ENCODE measurements at regions not wholly inside any gene's neighbourhood (a gene's known extent, or its start where the extent isn't known, plus 50 kb on each side); places are given as distances from the start of the nearest gene placed in this dataset.

DNA sequence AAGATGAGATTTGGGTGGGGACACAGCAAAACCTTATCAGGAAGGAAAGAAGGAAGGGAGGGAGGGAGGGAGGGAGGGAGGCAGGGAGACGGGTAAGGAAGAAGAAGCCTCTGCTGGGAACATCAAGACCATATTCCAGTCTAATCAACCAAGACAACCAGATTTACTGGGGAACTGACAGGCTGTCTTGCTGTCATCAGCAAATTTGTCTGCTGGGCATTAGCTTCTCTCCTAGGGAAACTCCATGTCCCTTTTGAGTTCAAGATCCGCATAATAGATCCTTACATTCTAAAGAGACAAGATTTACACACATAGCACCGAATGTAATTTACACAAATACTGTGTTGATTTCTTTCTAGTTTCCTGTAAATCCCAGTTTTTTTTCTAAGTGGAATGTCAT lies 1618.9 kb upstream of the ZEB2 start:
- Histone ChIP-seq H3K9me3 (ENCODE audit: control insufficient read depth, insufficient read depth, low read depth, low read length) (no peaks in the 10 kb centered on the region), H2AFZ (ENCODE audit: low read length) (no peak overlapping the region), H3K27me3 (ENCODE audit: control insufficient read depth, insufficient read depth, low read length) (no peaks in the 10 kb centered on the region), H3K4me1 (ENCODE audit: control insufficient read depth, extremely low read depth, insufficient read depth, low read length) (no peaks in the 10 kb centered on the region), H3K9ac (ENCODE audit: insufficient read depth, low read length) (no peak overlapping the region), H3K4me3 (replicated peaks in 1 of 4; ENCODE audit: control extremely low read depth in 1 of 4, insufficient read depth in 1 of 4, low read depth in 3 of 4, low read length in 4 of 4) (no peak overlapping the region), H3K36me3 (ENCODE audit: control insufficient read depth, insufficient read depth, low read length) (no peaks in the 10 kb centered on the region), H3K79me2 (ENCODE audit: control insufficient read depth, insufficient read depth, low read length) (no peaks in the 10 kb centered on the region), H3K27ac (ENCODE audit: insufficient read depth, low read length) (no peak overlapping the region), H3K4me2 (ENCODE audit: extremely low read depth, insufficient read depth, low read length) (no peak overlapping the region), H4K20me1 (ENCODE audit: control insufficient read depth, extremely low read depth, insufficient read depth, low read length) (no peaks in the 10 kb centered on the region)
- TF ChIP-seq, protein P1, sequence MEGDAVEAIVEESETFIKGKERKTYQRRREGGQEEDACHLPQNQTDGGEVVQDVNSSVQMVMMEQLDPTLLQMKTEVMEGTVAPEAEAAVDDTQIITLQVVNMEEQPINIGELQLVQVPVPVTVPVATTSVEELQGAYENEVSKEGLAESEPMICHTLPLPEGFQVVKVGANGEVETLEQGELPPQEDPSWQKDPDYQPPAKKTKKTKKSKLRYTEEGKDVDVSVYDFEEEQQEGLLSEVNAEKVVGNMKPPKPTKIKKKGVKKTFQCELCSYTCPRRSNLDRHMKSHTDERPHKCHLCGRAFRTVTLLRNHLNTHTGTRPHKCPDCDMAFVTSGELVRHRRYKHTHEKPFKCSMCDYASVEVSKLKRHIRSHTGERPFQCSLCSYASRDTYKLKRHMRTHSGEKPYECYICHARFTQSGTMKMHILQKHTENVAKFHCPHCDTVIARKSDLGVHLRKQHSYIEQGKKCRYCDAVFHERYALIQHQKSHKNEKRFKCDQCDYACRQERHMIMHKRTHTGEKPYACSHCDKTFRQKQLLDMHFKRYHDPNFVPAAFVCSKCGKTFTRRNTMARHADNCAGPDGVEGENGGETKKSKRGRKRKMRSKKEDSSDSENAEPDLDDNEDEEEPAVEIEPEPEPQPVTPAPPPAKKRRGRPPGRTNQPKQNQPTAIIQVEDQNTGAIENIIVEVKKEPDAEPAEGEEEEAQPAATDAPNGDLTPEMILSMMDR (conservative IDR thresholded peaks at IDR 0.05 in 1 of 2, IDR thresholded peaks at IDR 0.05 in 1 of 2; ENCODE audit: low read depth in 1 of 2, low read length in 2 of 2) = no peak
- TF ChIP-seq EZH2 (IDR thresholded peaks at IDR 0.05; ENCODE audit: low read length, missing control alignments) = no peak
- DNase-seq (ENCODE audit: low read depth in 2 of 2) = no peak

DNA sequence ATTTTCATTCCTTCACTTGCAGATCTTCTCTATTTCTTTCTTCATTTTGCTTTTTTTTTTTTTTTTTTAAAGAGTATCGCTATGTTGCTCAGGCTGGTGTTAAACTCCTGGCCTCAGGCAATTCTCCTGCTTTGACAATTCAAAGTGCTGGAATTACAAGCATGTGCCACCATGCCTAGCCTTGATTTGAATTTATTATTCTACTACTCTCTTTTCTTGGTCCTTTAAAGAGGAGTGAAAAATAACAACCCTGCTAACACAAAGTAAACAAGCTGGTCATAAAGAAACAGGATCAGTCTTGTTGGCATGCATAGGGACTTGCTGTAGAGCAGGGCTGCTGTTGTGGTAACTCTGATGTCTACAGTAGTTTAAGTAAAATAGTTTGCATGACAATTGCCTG lies 1615.3 kb upstream of the ZEB2 start:
- H3K4me1 ChIP-seq (ENCODE audit: control insufficient read depth, extremely low read depth, insufficient read depth, low read length) = no peaks in the 10 kb centered on the region
- no peaks in the 10 kb centered on the region for H3K9me3 ChIP-seq (ENCODE audit: control insufficient read depth, insufficient read depth, low read depth, low read length)
- H3K36me3 ChIP-seq (ENCODE audit: control insufficient read depth, insufficient read depth, low read length) = no peaks in the 10 kb centered on the region
- H2AFZ ChIP-seq (ENCODE audit: low read length) = no peak overlapping the region
- H3K79me2 ChIP-seq (ENCODE audit: control insufficient read depth, insufficient read depth, low read length) = no peaks in the 10 kb centered on the region
- H3K4me3 ChIP-seq (replicated peaks in 1 of 4; ENCODE audit: control extremely low read depth in 1 of 4, insufficient read depth in 1 of 4, low read depth in 3 of 4, low read length in 4 of 4) = no peak overlapping the region
- H3K9ac ChIP-seq (ENCODE audit: insufficient read depth, low read length) = no peak overlapping the region
- H3K4me2 ChIP-seq (ENCODE audit: extremely low read depth, insufficient read depth, low read length) = no peak overlapping the region
- H3K27me3 ChIP-seq (ENCODE audit: control insufficient read depth, insufficient read depth, low read length) = no peaks in the 10 kb centered on the region
- DNase-seq (ENCODE audit: low read depth in 2 of 2) = no peak
- no peak for TF ChIP-seq EZH2 (IDR thresholded peaks at IDR 0.05; ENCODE audit: low read length, missing control alignments)
- TF ChIP-seq, protein P1 (conservative IDR thresholded peaks at IDR 0.05 in 1 of 2, IDR thresholded peaks at IDR 0.05 in 1 of 2; ENCODE audit: low read depth in 1 of 2, low read length in 2 of 2) = no peak
- no peak overlapping the region for H3K27ac ChIP-seq (ENCODE audit: insufficient read depth, low read length)
- H4K20me1 ChIP-seq (ENCODE audit: control insufficient read depth, extremely low read depth, insufficient read depth, low read length) = no peaks in the 10 kb centered on the region

DNA sequence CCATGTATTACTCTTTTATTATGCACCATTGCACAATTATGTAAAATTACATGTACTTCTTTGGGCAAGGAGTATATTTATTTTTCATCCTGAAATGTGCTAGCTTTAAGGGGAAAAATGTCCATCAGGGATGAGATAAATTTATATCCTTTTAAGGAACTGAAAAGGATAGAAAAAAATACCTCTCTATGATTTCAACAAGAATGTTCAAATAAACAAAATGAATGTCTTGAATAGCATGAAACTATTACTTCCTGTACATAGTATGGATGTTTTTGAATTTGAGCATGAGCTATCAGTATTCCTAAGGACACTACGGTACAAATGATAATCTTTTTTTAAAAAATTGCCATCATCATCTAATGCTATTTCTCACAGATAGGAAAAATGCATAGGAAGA lies 1611.9 kb upstream of the ZEB2 start:
- Histone ChIP-seq H3K27ac (ENCODE audit: insufficient read depth, low read length) (no peak overlapping the region), H3K79me2 (ENCODE audit: control insufficient read depth, insufficient read depth, low read length) (no peaks in the 10 kb centered on the region), H3K36me3 (ENCODE audit: control insufficient read depth, insufficient read depth, low read length) (no peaks in the 10 kb centered on the region), H3K9ac (ENCODE audit: insufficient read depth, low read length) (no peak overlapping the region), H3K27me3 (ENCODE audit: control insufficient read depth, insufficient read depth, low read length) (no peaks in the 10 kb centered on the region), H2AFZ (ENCODE audit: low read length) (no peak overlapping the region), H3K4me2 (ENCODE audit: extremely low read depth, insufficient read depth, low read length) (no peak overlapping the region), H3K9me3 (ENCODE audit: control insufficient read depth, insufficient read depth, low read depth, low read length) (no peaks in the 10 kb centered on the region), H4K20me1 (ENCODE audit: control insufficient read depth, extremely low read depth, insufficient read depth, low read length) (no peaks in the 10 kb centered on the region), H3K4me3 (replicated peaks in 1 of 4; ENCODE audit: control extremely low read depth in 1 of 4, insufficient read depth in 1 of 4, low read depth in 3 of 4, low read length in 4 of 4) (no peak overlapping the region), H3K4me1 (ENCODE audit: control insufficient read depth, extremely low read depth, insufficient read depth, low read length) (no peaks in the 10 kb centered on the region)
- DNase-seq (ENCODE audit: low read depth in 2 of 2) = no peak
- TF ChIP-seq, protein P1 (conservative IDR thresholded peaks at IDR 0.05 in 1 of 2, IDR thresholded peaks at IDR 0.05 in 1 of 2; ENCODE audit: low read depth in 1 of 2, low read length in 2 of 2) = no peak
- no peak for TF ChIP-seq EZH2 (IDR thresholded peaks at IDR 0.05; ENCODE audit: low read length, missing control alignments)

All from fibroblast of lung (primary cell).